ENCODE measurements at regions not wholly inside any gene's neighbourhood (a gene's known extent, or its start where the extent isn't known, plus 50 kb on each side); places are given as distances from the start of the nearest gene placed in this dataset.
A peak's percentile ranks its signal among the peaks of the same experiment; 100 is the strongest.
"Not testable (repeated sequence)": the region's sequence is repeated elsewhere in the genome, so short reads cannot be mapped to it uniquely, and the experiment has no call there.

DNA sequence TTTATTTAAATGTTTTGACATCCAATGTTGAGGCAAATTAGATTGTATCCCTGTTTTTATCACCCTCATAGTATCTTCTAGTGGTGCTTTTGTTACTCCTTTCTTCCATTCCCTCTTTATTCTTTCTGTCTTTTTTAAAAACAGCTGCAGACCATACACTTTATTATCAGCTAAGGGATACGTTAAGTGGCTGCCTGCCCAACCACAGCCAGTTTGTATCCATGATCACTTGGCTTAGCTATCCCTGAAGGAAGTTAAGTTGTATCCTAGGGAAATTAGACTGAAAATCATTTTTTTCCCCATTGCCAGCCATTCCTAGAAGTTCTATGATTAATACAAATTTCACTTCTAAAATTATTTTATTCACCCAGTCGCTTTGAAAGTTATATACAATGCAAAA is 1032.7 kb downstream of the NR2F1-AS1 start:
- H3K36me3 Mint-ChIP-seq (ENCODE audit: low read depth), result no peaks in the 10 kb centered on the region
- DNase-seq (ENCODE audit: low spot score), result no peak
- no peaks in the 10 kb centered on the region for H3K9me3 Mint-ChIP-seq (ENCODE audit: low read depth)
- TF ChIP-seq, protein P1, sequence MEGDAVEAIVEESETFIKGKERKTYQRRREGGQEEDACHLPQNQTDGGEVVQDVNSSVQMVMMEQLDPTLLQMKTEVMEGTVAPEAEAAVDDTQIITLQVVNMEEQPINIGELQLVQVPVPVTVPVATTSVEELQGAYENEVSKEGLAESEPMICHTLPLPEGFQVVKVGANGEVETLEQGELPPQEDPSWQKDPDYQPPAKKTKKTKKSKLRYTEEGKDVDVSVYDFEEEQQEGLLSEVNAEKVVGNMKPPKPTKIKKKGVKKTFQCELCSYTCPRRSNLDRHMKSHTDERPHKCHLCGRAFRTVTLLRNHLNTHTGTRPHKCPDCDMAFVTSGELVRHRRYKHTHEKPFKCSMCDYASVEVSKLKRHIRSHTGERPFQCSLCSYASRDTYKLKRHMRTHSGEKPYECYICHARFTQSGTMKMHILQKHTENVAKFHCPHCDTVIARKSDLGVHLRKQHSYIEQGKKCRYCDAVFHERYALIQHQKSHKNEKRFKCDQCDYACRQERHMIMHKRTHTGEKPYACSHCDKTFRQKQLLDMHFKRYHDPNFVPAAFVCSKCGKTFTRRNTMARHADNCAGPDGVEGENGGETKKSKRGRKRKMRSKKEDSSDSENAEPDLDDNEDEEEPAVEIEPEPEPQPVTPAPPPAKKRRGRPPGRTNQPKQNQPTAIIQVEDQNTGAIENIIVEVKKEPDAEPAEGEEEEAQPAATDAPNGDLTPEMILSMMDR (IDR thresholded peaks at IDR 0.05), result no peak
- H3K4me1 Mint-ChIP-seq (ENCODE audit: low read depth), result peaks cover 74% of the 10 kb centered on the region
- H3K27me3 Mint-ChIP-seq (ENCODE audit: low read depth), result no peaks in the 10 kb centered on the region
- H3K27ac Mint-ChIP-seq (ENCODE audit: unreplicated experiment), result peak overlapping the region; percentile 71
- H3K4me3 Mint-ChIP-seq (ENCODE audit: unreplicated experiment), result no peak overlapping the region

DNA sequence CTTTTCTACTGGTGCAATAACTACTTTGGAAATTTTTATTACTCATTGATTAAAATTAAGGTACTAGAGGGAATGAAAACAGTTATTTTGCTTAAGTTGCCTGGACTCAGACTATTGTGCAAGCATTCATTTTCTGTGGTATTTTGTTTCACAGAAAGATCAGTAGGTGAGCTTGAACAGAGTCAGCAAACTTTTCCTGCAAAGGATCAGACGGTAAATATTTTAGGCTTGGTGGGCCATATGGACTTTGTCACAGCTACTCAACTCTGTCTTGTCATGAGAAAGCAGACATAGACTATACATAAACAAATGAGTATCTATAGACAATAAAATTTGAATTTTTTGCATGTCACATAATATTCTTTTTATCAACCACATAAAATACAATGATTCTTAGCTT is 1036.4 kb downstream of the NR2F1-AS1 start:
- H3K9me3 Mint-ChIP-seq (ENCODE audit: low read depth), result no peaks in the 10 kb centered on the region
- no peak overlapping the region for H3K4me3 Mint-ChIP-seq (ENCODE audit: unreplicated experiment)
- DNase-seq (ENCODE audit: low spot score), result no peak
- H3K36me3 Mint-ChIP-seq (ENCODE audit: low read depth), result no peaks in the 10 kb centered on the region
- no peaks in the 10 kb centered on the region for H3K27me3 Mint-ChIP-seq (ENCODE audit: low read depth)
- TF ChIP-seq, protein P1 (IDR thresholded peaks at IDR 0.05), result no peak
- peak overlapping the region; percentile 80 for H3K27ac Mint-ChIP-seq (ENCODE audit: unreplicated experiment)
- peaks cover 61% of the 10 kb centered on the region for H3K4me1 Mint-ChIP-seq (ENCODE audit: low read depth)

DNA sequence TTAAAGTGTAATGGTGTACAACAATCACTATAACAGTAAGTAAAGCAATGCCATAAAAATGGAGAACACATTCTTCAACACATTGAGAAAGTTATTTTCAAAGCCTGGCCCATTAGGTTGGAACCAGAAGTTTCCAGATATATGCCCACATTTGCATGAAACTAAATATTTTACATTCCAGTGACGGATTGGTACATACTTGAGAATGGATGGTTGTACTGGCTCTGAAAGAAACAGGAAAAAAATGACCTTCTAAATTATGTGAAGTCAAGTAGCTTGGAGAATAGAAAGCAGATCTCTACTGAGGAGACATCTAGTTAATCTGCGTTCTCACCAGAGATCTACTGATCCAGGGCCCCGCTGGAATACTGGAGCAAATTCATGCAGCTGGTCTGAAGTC is 1037.0 kb downstream of the NR2F1-AS1 start:
- Mint-ChIP-seq H3K9me3 (ENCODE audit: low read depth) (no peaks in the 10 kb centered on the region), H3K4me3 (ENCODE audit: unreplicated experiment) (no peak overlapping the region), H3K4me1 (ENCODE audit: low read depth) (peaks cover 55% of the 10 kb centered on the region), H3K27me3 (ENCODE audit: low read depth) (no peaks in the 10 kb centered on the region), H3K36me3 (ENCODE audit: low read depth) (no peaks in the 10 kb centered on the region), H3K27ac (ENCODE audit: unreplicated experiment) (peak overlapping the region; percentile 80)
- DNase-seq (ENCODE audit: low spot score), result no peak
- TF ChIP-seq, protein P1 (IDR thresholded peaks at IDR 0.05), result no peak

DNA sequence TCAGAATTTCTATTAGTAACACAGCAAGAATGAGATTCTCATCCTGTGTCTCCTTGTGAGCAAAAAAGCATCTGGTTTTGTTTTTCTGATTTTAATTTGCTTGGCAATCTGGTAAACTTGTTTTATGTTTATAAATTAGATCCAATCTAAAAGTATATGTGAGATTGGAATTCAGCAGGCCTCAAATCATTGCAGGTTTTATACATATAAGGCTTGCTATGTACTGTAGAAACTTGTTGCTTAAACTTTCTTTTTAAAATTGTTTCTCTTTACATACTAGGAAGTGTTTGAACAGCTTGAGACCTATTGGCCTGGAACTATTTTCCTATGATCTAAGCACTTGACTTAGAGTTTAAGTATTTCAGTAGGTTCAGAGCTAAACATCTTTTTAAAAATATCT is 1037.8 kb downstream of the NR2F1-AS1 start:
- peak overlapping the region; percentile 80 for H3K27ac Mint-ChIP-seq (ENCODE audit: unreplicated experiment)
- H3K4me1 Mint-ChIP-seq (ENCODE audit: low read depth), result peaks cover 47% of the 10 kb centered on the region
- no peaks in the 10 kb centered on the region for H3K36me3 Mint-ChIP-seq (ENCODE audit: low read depth)
- TF ChIP-seq, protein P1 (IDR thresholded peaks at IDR 0.05), result no peak
- no peak for DNase-seq (ENCODE audit: low spot score)
- peaks cover under 1% of the 10 kb centered on the region for H3K9me3 Mint-ChIP-seq (ENCODE audit: low read depth)
- no peaks in the 10 kb centered on the region for H3K27me3 Mint-ChIP-seq (ENCODE audit: low read depth)
- H3K4me3 Mint-ChIP-seq (ENCODE audit: unreplicated experiment), result no peak overlapping the region

DNA sequence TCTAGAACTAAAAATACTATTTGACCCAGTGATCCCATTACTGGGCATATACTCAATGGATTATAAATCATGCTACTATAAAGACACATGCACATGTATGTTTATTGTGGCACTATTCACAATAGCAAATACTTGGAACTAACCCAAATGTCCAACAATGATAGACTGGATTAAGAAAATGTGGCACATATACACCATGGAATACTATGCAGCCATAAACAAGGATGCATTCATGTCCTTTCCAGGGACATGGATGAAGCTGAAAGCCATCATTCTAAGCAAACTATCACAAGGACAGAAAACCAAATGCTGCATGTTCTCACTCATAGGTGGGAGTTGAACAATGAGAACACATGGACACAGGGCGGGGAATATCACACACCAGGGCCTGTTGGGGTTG is 1039.0 kb downstream of the NR2F1-AS1 start:
- not testable (repeated sequence) for DNase-seq (ENCODE audit: low spot score); H3K4me3 Mint-ChIP-seq (ENCODE audit: unreplicated experiment); H3K36me3 Mint-ChIP-seq (ENCODE audit: low read depth); H3K27me3 Mint-ChIP-seq (ENCODE audit: low read depth); H3K27ac Mint-ChIP-seq (ENCODE audit: unreplicated experiment); H3K9me3 Mint-ChIP-seq (ENCODE audit: low read depth)
- peaks cover 46% of the 10 kb centered on the region for H3K4me1 Mint-ChIP-seq (ENCODE audit: low read depth)

DNA sequence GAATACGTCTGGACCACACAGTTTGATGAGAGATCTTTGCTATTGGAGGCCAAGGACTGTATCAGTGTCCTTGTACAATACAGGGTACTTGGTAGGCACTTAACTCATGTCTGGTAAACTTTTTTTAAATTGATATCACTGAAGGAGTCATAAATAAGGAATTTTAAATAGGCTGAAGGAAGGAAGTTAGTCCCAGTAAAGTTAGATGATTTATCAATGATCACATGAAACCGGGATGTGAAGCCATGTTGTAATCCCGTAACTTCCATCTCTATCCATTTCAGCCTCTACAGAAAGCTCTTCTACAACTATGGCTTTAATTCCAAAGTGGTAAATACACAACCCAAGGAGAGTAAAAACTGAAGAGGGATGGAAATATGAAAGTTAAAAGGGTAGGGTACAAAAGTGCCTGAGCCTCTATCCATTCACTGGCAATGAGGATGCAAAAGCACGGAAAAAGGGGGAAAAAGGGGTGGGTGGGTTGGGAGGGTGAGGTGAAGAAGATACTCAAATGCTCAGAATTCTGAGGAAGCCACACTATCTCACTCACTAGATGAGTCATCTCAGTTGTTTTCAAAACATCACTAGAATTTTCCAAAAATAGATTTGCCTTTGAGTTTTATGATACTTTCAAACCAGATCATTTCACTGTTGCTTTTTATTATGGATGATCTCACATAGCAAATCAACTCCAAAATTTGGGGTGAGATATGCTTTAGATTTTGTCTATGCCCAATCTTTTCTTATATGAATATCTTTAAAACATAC is 1053.5 kb downstream of the NR2F1-AS1 start:
- Mint-ChIP-seq H3K4me1 (ENCODE audit: low read depth) (peaks cover 8% of the 10 kb centered on the region), H3K27me3 (ENCODE audit: low read depth) (no peaks in the 10 kb centered on the region), H3K27ac (ENCODE audit: unreplicated experiment) (no peak overlapping the region), H3K4me3 (ENCODE audit: unreplicated experiment) (no peak overlapping the region), H3K9me3 (ENCODE audit: low read depth) (no peaks in the 10 kb centered on the region), H3K36me3 (ENCODE audit: low read depth) (no peaks in the 10 kb centered on the region)
- DNase-seq (ENCODE audit: low spot score), result no peak
- TF ChIP-seq, protein P1 (IDR thresholded peaks at IDR 0.05), result no peak
